GOT3 (cell line): ENCODE measurements at regions not wholly inside any gene's neighbourhood (a gene's known extent, or its start where the extent isn't known, plus 50 kb on each side); places are given as distances from the start of the nearest gene placed in this dataset.

Source experiments
- DNase-seq: peaks from one replicate; lab custom pipeline; 2025; ENCODE audit warnings: mixed read lengths; lab: John Stamatoyannopoulos, UW

DNA sequence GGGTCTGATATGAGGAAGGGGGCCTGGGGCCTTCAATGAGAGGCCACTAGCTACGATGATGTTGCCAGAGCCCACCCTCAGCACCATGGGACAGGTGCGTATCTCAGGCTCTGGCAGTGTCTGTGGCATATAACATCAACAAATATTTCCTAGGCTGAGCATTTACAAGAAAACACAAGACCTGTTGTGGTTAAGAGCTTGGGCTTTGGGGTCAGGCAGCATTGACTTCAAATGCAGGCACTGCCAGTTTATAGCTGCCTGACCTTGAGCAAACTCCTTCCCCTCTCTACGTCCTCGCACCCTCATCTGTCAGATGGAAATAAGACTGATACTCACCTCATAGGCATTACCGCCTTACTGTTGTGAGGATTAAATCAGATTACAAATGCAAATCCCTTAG is 156.0 kb downstream of the KATNAL1 start:
- DNase-seq: no peak

GRCh38 chr13:30149248-30149647 is 158.1 kb downstream of the KATNAL1 start:
- no peak for DNase-seq

GRCh38 chr13:30148786-30149185 is 158.6 kb downstream of the KATNAL1 start:
- DNase-seq: no peak

- DNase-seq: no peak
Observed at GRCh38 chr13:30148171-30148754, 159.1 kb downstream of the KATNAL1 start.

DNA sequence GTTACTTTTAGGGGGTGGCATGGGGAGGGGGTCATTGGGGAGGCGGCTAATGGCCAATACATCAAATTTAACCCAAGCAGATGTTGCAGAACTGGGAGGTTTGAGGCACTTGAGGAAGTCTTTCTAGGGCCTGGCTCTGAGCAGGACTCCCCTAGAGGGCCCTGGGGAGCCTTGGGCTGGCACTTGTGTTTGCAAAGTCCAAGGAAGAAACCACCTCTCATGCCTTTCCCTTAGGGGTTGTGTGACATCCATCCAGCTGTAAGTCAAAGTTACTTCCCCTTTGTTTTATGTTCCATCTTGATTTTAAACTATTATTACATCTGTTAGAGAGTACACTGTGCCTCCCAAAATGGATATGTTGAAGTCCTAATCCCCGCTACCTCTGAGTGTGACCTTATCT is 159.9 kb downstream of the KATNAL1 start:
- no peak for DNase-seq

GRCh38 chr13:30147015-30147414 is 160.3 kb downstream of the KATNAL1 start:
- no peak for DNase-seq

DNA sequence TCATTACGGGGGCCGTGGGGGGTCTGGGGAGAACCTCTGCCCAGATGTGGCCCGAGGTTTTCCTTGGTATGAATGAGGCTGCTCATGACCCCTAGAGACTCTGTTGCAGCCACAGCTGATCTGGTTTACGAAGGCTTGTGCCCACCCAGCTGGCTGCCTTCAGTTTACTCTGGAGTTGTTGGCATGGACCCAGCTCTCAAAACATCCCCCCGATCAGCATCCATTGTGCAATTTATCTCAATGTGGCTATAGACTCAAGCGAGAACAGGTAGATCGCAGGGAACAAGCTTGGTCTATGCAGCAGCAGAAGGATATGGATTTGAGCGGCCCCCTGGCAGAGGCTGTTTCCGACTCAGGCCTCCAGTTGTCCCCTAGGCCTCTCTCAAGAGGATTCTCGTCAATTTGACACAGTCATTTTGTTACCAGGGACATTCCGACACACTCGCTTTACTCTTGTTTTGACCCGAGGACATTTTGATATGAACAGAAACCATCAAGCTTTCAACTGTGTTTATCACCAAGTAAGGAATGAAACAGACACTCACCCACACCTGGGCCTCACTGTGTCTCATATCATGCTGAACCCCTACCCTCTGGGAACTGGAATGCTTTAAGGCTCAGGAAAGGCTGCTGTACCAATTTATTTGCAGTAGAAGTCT is 161.5 kb downstream of the KATNAL1 start:
- DNase-seq: no peak

GRCh38 chr13:30143666-30144400 is 163.5 kb downstream of the KATNAL1 start:
- no peak for DNase-seq

GRCh38 chr13:30142486-30143211 is 164.7 kb downstream of the KATNAL1 start:
- DNase-seq: peak; percentile 79

GRCh38 chr13:30141775-30142485 is 165.4 kb downstream of the KATNAL1 start:
- no peak for DNase-seq

- DNase-seq: no peak
Observed at GRCh38 chr13:30140973-30141372, 166.4 kb downstream of the KATNAL1 start.

- no peak for DNase-seq
Observed at GRCh38 chr13:30138511-30138910, 168.8 kb downstream of the KATNAL1 start.

GRCh38 chr13:30135868-30136267 is 171.5 kb downstream of the KATNAL1 start:
- no peak for DNase-seq

DNA sequence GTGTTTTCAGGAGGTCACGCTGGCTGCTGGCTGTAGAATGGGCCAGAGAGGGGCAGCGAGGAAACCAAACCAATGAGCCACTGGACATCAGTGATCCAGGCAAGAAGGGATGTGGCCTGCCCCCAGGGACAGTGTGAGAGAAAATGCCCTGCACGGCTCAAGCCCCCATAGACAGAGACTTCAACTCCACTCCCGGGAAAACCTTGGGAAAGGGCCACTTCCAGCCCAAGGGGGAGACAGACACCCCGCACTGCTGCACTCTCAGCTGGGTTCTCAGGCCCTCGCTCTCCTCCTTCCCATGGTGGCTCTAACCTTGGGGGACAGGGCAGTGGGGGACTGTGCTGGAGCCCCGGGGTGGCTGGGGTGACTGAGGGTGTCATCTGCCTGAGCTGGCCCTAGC is 172.0 kb downstream of the KATNAL1 start:
- no peak for DNase-seq

DNA sequence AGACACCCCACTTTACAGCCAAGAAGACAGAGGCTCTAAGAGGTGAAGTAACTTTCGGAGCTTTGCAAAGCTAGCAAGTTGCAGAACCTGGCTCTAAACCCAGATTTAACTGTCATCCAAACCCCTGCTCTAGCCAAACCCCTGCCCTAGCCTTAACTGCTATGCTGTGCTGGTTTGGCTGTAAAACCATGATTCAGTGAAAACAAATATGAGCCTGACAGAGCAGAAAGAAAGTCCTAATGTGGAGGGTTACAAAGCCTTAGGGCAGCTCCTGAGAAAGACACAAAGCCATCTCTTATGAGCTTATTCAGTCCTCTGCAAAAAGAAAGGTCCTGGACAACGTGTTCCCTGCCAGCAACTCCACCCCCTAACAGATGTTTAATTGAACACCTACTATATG is 172.8 kb downstream of the KATNAL1 start:
- DNase-seq: no peak

DNA sequence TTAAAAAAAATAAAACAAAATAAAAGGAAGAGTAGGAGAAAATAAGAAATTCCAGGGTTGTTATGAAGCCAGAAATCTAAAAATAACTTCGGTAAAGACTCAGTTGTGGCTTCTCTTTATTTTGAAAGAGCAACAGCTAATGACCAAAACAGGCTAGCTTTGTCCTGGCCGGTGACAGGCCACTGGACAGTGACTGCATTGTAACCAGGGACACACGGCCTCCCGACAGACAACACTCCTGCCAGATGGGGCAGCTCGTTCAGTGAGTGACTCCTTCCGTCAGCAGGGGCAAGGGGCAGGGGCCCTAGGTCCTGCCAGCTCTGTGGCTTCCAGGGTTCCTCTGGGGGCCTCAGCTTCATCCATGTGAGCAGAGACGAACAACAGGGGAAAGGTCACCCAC is 173.4 kb downstream of the KATNAL1 start:
- DNase-seq: no peak

- no peak for DNase-seq
Observed at GRCh38 chr13:30133554-30133912, 173.8 kb downstream of the KATNAL1 start.

DNA sequence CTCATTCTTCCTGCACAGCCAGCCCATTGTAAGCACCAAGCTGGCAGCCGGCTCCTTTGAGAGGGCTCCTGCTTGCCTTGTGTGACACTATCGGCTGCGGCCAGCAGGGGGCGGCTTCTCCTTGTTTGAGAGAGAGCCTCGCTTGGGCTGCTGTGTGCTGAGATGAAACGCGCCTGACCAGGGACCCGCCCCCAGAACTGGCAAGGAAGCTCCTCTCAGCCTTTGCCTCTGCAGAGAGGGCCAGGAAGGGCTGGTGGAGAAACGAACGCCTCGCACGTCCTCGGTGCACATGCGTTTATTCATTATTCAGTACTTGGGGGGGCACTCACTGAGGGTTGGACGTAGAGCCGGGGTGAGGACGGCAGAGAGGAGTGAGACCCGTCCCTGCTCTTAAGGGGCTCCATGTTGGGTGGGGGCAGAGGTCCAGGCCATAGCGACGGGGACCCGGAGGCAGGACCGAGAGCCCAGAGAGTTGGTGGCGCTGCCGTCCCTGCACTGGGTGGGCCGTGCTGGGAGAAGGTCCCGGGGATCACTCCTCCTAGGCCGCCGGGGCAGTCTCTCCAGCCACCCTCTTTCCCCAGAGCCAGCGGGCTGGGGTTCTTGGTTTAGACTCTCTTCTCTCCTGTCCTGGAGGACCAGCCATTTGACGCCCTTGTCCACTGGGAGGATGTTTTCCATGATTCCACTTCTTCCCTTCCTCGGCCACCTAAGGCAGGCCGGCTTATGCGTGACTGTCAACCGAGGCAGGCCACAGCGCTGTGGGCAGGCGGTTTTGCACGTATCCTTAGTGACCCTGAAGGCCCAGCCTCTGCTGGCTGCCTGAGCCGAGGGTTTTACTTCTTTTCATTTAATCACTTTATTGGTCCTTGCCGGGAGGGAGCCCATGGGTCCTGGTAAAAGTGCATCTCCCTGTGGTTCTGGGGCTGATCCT is 174.5 kb downstream of the KATNAL1 start:
- DNase-seq: peak; percentile 74

GRCh38 chr13:30129411-30129810 is 177.9 kb downstream of the KATNAL1 start:
- no peak for DNase-seq

GRCh38 chr13:30128591-30128990 is 178.8 kb downstream of the KATNAL1 start:
- DNase-seq: no peak

DNA sequence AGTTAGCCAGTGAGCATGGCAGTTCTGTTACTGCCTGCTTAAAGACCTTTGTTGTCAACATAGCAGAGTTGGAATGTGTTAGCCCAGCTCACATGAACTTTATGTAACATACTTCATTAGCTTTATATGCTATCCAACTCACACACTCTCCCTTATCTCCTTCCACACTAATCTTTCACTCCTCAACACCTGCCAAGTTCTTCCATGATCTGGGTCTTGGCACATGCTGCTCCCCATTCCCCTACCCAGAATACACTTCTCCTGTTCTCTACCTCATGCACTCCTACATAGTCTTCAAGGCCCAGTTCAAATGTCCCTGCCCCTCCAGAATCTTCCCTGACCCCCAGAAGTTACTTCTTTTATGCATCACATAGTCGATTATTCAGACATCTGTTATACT is 179.3 kb downstream of the KATNAL1 start:
- DNase-seq: no peak
